M059J (cell line): ENCODE measurements at regions not wholly inside any gene's neighbourhood (a gene's known extent, or its start where the extent isn't known, plus 50 kb on each side); places are given as distances from the start of the nearest gene placed in this dataset.

ENCODE experiments used
- DNase-seq: peaks from one replicate; pipeline ENCODE4 v3.0.0-alpha.2; 2012; ENCODE audit warnings: low read depth

GRCh38 chr7:89926194-89926593, 228.1 kb upstream of the STEAP1 start:
- DNase-seq, result no peak

GRCh38 chr7:89926701-89927100, 227.6 kb upstream of the STEAP1 start:
- DNase-seq, result no peak

GRCh38 chr7:89927762-89928161, 226.5 kb upstream of the STEAP1 start:
- no peak for DNase-seq

GRCh38 chr7:89928451-89928850, 225.8 kb upstream of the STEAP1 start:
- no peak for DNase-seq

DNA sequence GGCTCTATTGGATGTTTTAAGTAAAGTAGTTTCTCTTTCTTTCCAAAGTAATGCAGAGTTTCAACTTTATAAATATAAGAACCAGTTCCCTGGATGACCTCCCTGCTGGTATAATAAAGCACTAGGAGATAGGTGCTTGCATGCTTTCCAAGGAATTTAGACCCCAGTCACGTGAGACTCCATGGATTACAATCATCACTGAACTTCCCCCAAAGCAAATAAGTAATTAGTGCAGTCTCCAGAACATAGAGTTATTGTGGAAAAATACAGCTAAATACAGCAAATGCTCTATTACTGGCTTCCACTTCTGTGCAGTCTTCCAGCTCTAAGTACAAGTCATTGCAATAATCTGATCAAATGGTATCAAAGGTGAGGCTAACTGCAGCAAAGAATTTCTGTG, 220.2 kb upstream of the STEAP1 start:
- DNase-seq, result no peak

DNA sequence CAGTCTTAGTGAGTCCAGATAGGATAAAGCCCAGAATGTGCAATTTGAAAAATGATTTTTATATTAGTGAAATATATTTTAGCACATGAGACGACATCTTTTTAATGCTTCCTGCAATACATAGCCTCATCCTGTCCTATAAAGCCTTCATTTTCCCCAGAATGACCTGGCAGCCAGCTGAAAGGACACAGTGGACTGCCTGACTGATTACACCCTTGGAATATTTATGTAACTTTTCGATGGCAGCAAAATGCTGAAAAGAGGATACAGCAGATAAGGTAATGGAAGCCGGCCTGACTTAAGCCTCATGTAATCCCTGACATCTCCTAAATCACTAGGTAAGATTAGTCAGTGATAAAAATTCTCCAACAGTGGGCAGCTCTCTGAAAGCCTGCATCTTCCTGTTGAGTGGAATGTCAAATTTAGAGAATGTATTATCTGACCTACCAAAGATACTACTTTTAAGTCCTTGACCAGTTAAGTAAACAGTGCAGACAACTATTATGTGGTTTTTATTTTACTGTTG, 210.7 kb upstream of the STEAP1 start:
- DNase-seq, result no peak

GRCh38 chr7:89958525-89959068, 195.7 kb upstream of the STEAP1 start:
- DNase-seq, result no peak

DNA sequence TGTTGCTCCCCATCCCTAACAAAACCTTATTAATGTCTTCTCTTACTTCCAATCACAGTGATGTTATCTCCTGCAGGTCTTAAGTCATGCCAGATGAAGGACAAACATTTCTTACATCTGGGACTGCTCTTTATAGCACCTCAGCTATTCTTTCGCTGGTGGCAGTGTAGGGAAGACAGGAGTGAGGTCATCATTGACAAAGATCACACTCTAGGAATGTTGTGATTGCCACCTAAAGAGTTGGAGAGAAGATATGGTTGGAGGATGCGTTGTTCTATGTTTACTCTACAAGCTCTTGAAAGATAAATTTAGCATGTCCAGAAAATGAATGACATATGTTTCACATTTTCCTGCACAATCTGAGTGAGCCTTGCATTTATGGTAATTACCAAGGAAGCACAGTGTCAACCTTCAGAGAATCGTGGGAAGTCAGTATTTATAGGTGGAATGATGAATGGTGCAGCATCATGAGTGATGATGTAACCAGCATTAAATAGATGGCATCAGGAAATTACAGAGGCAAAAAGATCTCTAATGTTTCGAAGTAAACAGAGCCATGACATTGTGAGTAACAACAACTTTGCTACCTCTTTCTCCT, 188.1 kb upstream of the STEAP1 start:
- DNase-seq, result no peak

- no peak for DNase-seq
These were observed 178.7 kb upstream of the STEAP1 start for GRCh38 chr7:89975577-89975976.

GRCh38 chr7:89987665-89988064, 166.6 kb upstream of the STEAP1 start:
- no peak for DNase-seq

DNA sequence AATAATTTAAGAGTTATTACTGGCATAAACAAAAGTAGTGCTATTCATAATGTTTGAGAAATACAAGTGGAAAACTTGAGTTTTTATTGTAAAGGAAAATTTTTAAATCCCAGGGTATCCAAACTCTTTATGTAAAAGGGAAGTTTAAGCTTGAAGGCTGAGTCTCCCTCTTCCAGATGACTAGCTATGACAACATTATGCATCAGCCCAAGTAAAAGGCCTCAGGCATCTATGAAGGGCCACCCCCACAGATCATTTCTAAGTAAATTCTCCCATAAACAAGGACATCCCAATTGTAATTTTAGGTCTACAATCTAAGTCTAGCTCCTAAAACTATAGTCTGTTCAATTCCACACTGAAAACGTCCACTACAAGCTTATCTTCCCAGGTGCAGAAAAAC, 166.2 kb upstream of the STEAP1 start:
- no peak for DNase-seq

- no peak for DNase-seq
These were observed 164.8 kb upstream of the STEAP1 start for GRCh38 chr7:89989454-89989853.

DNA sequence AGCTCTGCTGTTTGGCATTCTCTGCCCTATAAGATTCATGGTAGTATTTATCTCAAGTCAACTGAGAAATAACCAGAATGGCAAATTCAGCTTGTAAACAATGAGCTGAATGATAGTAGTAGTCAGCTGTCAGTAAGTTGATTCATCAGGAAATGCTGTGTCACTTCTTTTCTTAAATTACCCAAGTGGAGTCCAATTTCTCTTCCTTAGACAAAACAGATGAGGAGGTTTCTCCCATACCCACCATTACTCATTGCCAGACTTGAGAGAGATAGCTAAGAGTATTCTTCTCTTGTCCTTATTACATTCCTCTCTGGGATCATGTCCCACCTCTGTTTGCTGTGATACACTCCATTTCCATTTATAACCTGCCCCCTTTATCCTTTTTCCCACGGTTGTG, 159.8 kb upstream of the STEAP1 start:
- DNase-seq, result no peak

DNA sequence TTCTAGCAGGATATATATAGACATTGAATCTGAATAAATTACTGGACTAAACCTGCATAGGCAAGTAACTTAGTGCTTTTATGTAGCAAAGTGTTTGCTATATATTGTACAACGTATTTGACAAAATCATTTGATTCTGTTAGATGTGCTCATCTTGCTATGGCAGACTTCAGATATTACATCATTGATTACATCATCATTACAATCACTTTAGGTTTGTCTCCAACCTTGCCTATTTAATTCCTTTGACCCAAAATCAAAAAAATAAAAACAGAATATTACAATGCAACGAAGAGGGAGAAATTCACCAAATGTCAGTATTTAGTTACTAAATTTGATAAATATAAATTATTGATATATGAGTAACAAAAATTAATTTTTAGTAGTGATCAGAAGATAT, 155.7 kb upstream of the STEAP1 start:
- DNase-seq, result no peak

DNA sequence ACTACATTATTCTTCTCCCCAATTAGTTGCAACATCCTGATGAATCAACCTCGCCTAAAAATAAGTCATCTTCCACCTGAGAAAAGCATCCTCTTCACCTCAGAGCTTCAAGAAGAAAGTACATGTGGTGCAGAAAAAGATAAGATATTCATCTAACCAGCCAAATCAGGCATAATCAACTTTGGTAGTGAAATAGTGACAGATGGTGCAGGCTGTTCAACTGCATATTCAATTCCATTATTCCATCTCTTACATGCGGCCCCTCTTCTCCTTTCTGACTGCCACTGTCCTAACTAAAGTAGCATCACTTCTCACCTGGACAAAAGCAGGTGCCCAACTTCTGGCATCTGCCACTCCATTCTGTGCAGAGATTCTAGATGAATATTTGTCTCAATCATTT, 148.4 kb upstream of the STEAP1 start:
- DNase-seq, result no peak

- no peak for DNase-seq
These were observed 147.1 kb upstream of the STEAP1 start for GRCh38 chr7:90007001-90007654.

DNA sequence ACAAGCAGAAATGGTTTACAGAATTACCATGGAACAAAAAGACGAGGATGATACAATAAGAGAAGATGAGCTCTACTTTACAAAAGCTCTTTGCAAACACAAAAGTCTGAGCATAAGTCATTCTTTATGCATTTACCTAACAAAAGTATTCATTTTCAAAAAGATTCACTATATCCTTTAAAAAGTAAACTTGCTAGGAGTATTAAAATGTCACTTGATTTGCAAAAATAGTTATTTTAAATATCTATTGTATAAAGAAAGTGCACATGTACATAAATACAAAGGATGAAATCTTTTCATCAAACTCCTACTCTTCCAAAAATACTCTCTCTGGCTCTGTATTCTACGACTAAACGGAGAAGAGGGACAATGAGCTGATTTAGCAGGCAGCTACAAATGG, 146.4 kb upstream of the STEAP1 start:
- no peak for DNase-seq

- no peak for DNase-seq
These were observed 132.1 kb upstream of the STEAP1 start for GRCh38 chr7:90022213-90022612.

DNA sequence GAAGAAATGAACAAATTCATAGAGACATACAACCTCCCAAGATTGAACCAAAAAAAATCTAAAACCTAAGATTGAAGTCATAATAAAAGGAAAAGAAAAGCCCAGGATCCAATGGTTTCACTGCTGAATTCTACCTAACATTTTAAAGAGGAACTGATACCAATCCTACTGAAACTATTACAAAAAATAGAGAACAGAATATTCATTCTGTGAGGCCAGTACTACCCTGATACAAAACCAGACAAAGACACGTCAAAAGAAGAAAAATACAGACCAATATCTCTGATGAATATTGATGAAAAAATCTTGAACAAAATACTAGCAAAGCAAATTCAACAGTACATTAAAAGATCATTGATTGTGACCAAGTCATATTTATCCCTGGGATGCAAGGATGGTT, 128.5 kb upstream of the STEAP1 start:
- DNase-seq, result no peak

GRCh38 chr7:90033850-90034249, 120.4 kb upstream of the STEAP1 start:
- DNase-seq, result no peak

- no peak for DNase-seq
These were observed 101.2 kb upstream of the STEAP1 start for GRCh38 chr7:90053094-90053493.

DNA sequence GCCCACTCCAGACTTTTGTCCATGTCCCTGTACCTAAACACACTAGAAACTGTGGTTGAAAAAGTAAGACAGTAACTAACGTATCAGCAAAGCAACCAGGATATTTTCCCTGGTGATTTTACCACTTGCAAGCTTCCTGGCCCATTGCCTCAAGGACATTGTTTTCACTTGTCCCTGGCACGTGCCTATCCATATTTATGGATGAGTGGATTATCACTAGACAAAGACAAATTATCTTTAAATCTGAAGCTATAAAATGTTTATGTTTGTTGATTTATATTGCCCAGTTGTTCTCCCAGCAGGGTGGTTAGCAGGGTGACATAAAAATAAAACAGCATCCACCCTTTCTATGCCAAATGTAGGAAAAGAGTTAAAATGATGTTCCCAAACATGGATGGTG, 93.2 kb upstream of the STEAP1 start:
- no peak for DNase-seq

- DNase-seq, result no peak
These were observed 89.9 kb upstream of the STEAP1 start for GRCh38 chr7:90064370-90064769.

GRCh38 chr7:90067171-90067570, 87.1 kb upstream of the STEAP1 start:
- no peak for DNase-seq
